SK-N-SH treated with all-trans-retinoic acid at 6 μM for 48 hours (cell line): ENCODE measurements at regions not wholly inside any gene's neighbourhood (a gene's known extent, or its start where the extent isn't known, plus 50 kb on each side); places are given as distances from the start of the nearest gene placed in this dataset.

Experiments used
- ATAC-seq: fragments of 200-7000 bp; cut with Tn5 transposase; 3 replicates; pipeline ENCODE4 v1.9.1; 2020; ENCODE audit warnings: mild to moderate bottlenecking, moderate library complexity
- ARNTL ChIP-seq: fragments of 450-650 bp; formaldehyde crosslinking; IDR thresholded peaks from 2 replicates; pipeline ENCODE4 v1.5.0; 2020; ENCODE audit warnings: low read depth, mild to moderate bottlenecking, moderate library complexity, borderline replicate concordance
- BACH2 ChIP-seq: fragments of 250-450 bp; sonication (Bioruptor Pico); IDR thresholded peaks from 2 replicates; pipeline ENCODE4 v1.9.0; 2021; ENCODE audit warnings: mild to moderate bottlenecking, borderline replicate concordance
- CREB5 ChIP-seq: fragments of 250-450 bp; sonication (Bioruptor Pico); IDR thresholded peaks from 2 replicates; pipeline ENCODE4 v1.5.1; 2020; ENCODE audit warnings: low read depth, mild to moderate bottlenecking, moderate library complexity
- CSRNP3 ChIP-seq: fragments of 250-450 bp; sonication (Bioruptor Pico); IDR thresholded peaks from 2 replicates; pipeline ENCODE4 v1.5.1; 2021; ENCODE audit warnings: mild to moderate bottlenecking, moderate library complexity
- ESRRG ChIP-seq: fragments of 250-450 bp; sonication (Bioruptor Pico); IDR thresholded peaks from 2 replicates; pipeline ENCODE4 v1.6.1; 2021; ENCODE audit warnings: mild to moderate bottlenecking
- GLIS3 ChIP-seq: fragments of 250-450 bp; sonication (Bioruptor Pico); IDR thresholded peaks from 2 replicates; pipeline ENCODE4 v1.5.0; 2020; ENCODE audit warnings: mild to moderate bottlenecking, moderate library complexity
- ISL1 ChIP-seq: fragments of 250-450 bp; sonication (Bioruptor Pico); IDR thresholded peaks from 2 replicates; pipeline ENCODE4 v2.1.2; 2022; ENCODE audit warnings: mild to moderate bottlenecking, moderate library complexity
- PATZ1 ChIP-seq: fragments of 250-450 bp; sonication (Bioruptor Pico); IDR thresholded peaks from 2 replicates; pipeline ENCODE4 v1.8.0; 2020; ENCODE audit warnings: mild to moderate bottlenecking, moderate library complexity, borderline replicate concordance
- PPARA ChIP-seq: fragments of 250-450 bp; sonication (Bioruptor Pico); IDR thresholded peaks from 2 replicates; pipeline ENCODE4 v1.5.0; 2020; ENCODE audit warnings: mild to moderate bottlenecking, borderline replicate concordance
- RARB ChIP-seq: fragments of 250-450 bp; sonication (Bioruptor Pico); IDR thresholded peaks from 2 replicates; pipeline ENCODE4 v1.8.0; 2021; ENCODE audit warnings: mild to moderate bottlenecking, moderate library complexity
- SNAI2 ChIP-seq: fragments of 250-450 bp; sonication (Bioruptor Pico); IDR thresholded peaks from 2 replicates; pipeline ENCODE4 v1.5.0; 2020; ENCODE audit warnings: mild to moderate bottlenecking, moderate library complexity
- TCF4 ChIP-seq: fragments of 250-450 bp; sonication (Bioruptor Pico); IDR thresholded peaks from 2 replicates; pipeline ENCODE4 v1.8.0; 2021; ENCODE audit warnings: mild to moderate bottlenecking, moderate library complexity, borderline replicate concordance
- TOX ChIP-seq: fragments of 250-450 bp; sonication (Bioruptor Pico); IDR thresholded peaks from 2 replicates; pipeline ENCODE4 v1.8.0; 2021; ENCODE audit warnings: mild to moderate bottlenecking, moderate library complexity, borderline replicate concordance
- TSHZ2 ChIP-seq: fragments of 250-450 bp; sonication (Bioruptor Pico); IDR thresholded peaks from 2 replicates; pipeline ENCODE4 v1.5.0; 2020; ENCODE audit warnings: mild to moderate bottlenecking, moderate library complexity
- ZC3H10 ChIP-seq: fragments of 250-450 bp; sonication (Bioruptor Pico); IDR thresholded peaks from 2 replicates; pipeline ENCODE4 v1.5.1; 2021; ENCODE audit warnings: mild to moderate bottlenecking, moderate library complexity
- ZFP3 ChIP-seq: fragments of 250-450 bp; sonication (Bioruptor Pico); IDR thresholded peaks from 2 replicates; pipeline ENCODE4 v1.5.0; 2020; ENCODE audit warnings: mild to moderate bottlenecking, moderate library complexity
- ZFP30 ChIP-seq: fragments of 450-650 bp; formaldehyde crosslinking; IDR thresholded peaks from 2 replicates; pipeline ENCODE4 v1.5.0; 2022; ENCODE audit warnings: mild to moderate bottlenecking, moderate library complexity
- ZNF565 ChIP-seq: fragments of 450-650 bp; formaldehyde crosslinking; conservative IDR thresholded peaks from 2 replicates; pipeline ENCODE4 v1.5.0; 2020; ENCODE audit warnings: low read depth, mild to moderate bottlenecking, moderate library complexity
- ZNF70 ChIP-seq: fragments of 450-650 bp; formaldehyde crosslinking; IDR thresholded peaks from 2 replicates; pipeline ENCODE4 v1.5.0; 2020; ENCODE audit warnings: mild to moderate bottlenecking, moderate library complexity
- ZNF8 ChIP-seq: fragments of 450-650 bp; formaldehyde crosslinking; IDR thresholded peaks from 2 replicates; pipeline ENCODE4 v1.5.0; 2020; ENCODE audit warnings: mild to moderate bottlenecking, moderate library complexity

- no peak for ATAC-seq
- TF ChIP-seq ZNF565 (CRISPR knock-in tag) (no peak), ZC3H10 (no peak)
These were observed 166.8 kb upstream of the FOXQ1 start for GRCh38 chr6:1144842-1145767.

GRCh38 chr6:1143655-1144054 lies 168.2 kb upstream of the FOXQ1 start:
- no peak for ATAC-seq
- no peak for TF ChIP-seq ESRRG (CRISPR knock-in tag)
- no peak for TF ChIP-seq CREB5 (CRISPR knock-in tag)
- no peak for TF ChIP-seq CSRNP3 (CRISPR knock-in tag)
- no peak for TF ChIP-seq SNAI2 (CRISPR knock-in tag)
- TF ChIP-seq PATZ1 (CRISPR knock-in tag): no peak
- no peak for TF ChIP-seq TSHZ2 (CRISPR knock-in tag)
- TF ChIP-seq, all 23 proteins: peak for 0

- no peak for ATAC-seq
- TF ChIP-seq ZNF70 (CRISPR knock-in tag) (no peak), ZFP3 (CRISPR knock-in tag) (no peak), PPARA (CRISPR knock-in tag) (no peak), GLIS3 (CRISPR knock-in tag) (no peak), PATZ1 (CRISPR knock-in tag) (no peak), CREB5 (CRISPR knock-in tag) (no peak), ZNF8 (no peak), TOX (CRISPR knock-in tag) (no peak), ZNF565 (CRISPR knock-in tag) (no peak), TCF4 (CRISPR knock-in tag) (no peak), ARNTL (CRISPR knock-in tag) (no peak), RARB (CRISPR knock-in tag) (no peak), ISL1 (no peak), ZFP30 (CRISPR knock-in tag) (no peak), TSHZ2 (CRISPR knock-in tag) (no peak), BACH2 (CRISPR knock-in tag) (no peak), SNAI2 (CRISPR knock-in tag) (no peak)
These were observed 172.6 kb upstream of the FOXQ1 start for GRCh38 chr6:1139155-1139890.
